SK-N-SH treated with all-trans-retinoic acid at 6 μM for 48 hours (cell line): ENCODE measurements at regions not wholly inside any gene's neighbourhood (a gene's known extent, or its start where the extent isn't known, plus 50 kb on each side); places are given as distances from the start of the nearest gene placed in this dataset.

Source experiments
- ATAC-seq: fragments of 200-7000 bp; cut with Tn5 transposase; 3 replicates; pipeline ENCODE4 v1.9.1; 2020; ENCODE audit warnings: mild to moderate bottlenecking, moderate library complexity
- CREB5 ChIP-seq: fragments of 250-450 bp; sonication (Bioruptor Pico); IDR thresholded peaks from 2 replicates; pipeline ENCODE4 v1.5.1; 2020; ENCODE audit warnings: low read depth, mild to moderate bottlenecking, moderate library complexity
- CSDC2 ChIP-seq: fragments of 250-450 bp; sonication (Bioruptor Pico); IDR thresholded peaks from 2 replicates; pipeline ENCODE4 v1.5.0; 2020; ENCODE audit warnings: mild to moderate bottlenecking, moderate library complexity
- CSRNP3 ChIP-seq: fragments of 250-450 bp; sonication (Bioruptor Pico); IDR thresholded peaks from 2 replicates; pipeline ENCODE4 v1.5.1; 2021; ENCODE audit warnings: mild to moderate bottlenecking, moderate library complexity
- GLIS3 ChIP-seq: fragments of 250-450 bp; sonication (Bioruptor Pico); IDR thresholded peaks from 2 replicates; pipeline ENCODE4 v1.5.0; 2020; ENCODE audit warnings: mild to moderate bottlenecking, moderate library complexity
- ISL1 ChIP-seq: fragments of 250-450 bp; sonication (Bioruptor Pico); IDR thresholded peaks from 2 replicates; pipeline ENCODE4 v2.1.2; 2022; ENCODE audit warnings: mild to moderate bottlenecking, moderate library complexity
- POU6F1 ChIP-seq: fragments of 250-450 bp; sonication (Bioruptor Pico); IDR thresholded peaks from 2 replicates; pipeline ENCODE4 v1.8.0; 2021; ENCODE audit warnings: low read depth, mild to moderate bottlenecking, moderate library complexity, borderline replicate concordance
- PPARA ChIP-seq: fragments of 250-450 bp; sonication (Bioruptor Pico); IDR thresholded peaks from 2 replicates; pipeline ENCODE4 v1.5.0; 2020; ENCODE audit warnings: mild to moderate bottlenecking, borderline replicate concordance
- RARB ChIP-seq: fragments of 250-450 bp; sonication (Bioruptor Pico); IDR thresholded peaks from 2 replicates; pipeline ENCODE4 v1.8.0; 2021; ENCODE audit warnings: mild to moderate bottlenecking, moderate library complexity
- TCF4 ChIP-seq: fragments of 250-450 bp; sonication (Bioruptor Pico); IDR thresholded peaks from 2 replicates; pipeline ENCODE4 v1.8.0; 2021; ENCODE audit warnings: mild to moderate bottlenecking, moderate library complexity, borderline replicate concordance
- TOX ChIP-seq: fragments of 250-450 bp; sonication (Bioruptor Pico); IDR thresholded peaks from 2 replicates; pipeline ENCODE4 v1.8.0; 2021; ENCODE audit warnings: mild to moderate bottlenecking, moderate library complexity, borderline replicate concordance
- TSHZ2 ChIP-seq: fragments of 250-450 bp; sonication (Bioruptor Pico); IDR thresholded peaks from 2 replicates; pipeline ENCODE4 v1.5.0; 2020; ENCODE audit warnings: mild to moderate bottlenecking, moderate library complexity
- ZC3H10 ChIP-seq: fragments of 250-450 bp; sonication (Bioruptor Pico); IDR thresholded peaks from 2 replicates; pipeline ENCODE4 v1.5.1; 2021; ENCODE audit warnings: mild to moderate bottlenecking, moderate library complexity
- ZNF565 ChIP-seq: fragments of 450-650 bp; formaldehyde crosslinking; conservative IDR thresholded peaks from 2 replicates; pipeline ENCODE4 v1.5.0; 2020; ENCODE audit warnings: low read depth, mild to moderate bottlenecking, moderate library complexity
- ZNF8 ChIP-seq: fragments of 450-650 bp; formaldehyde crosslinking; IDR thresholded peaks from 2 replicates; pipeline ENCODE4 v1.5.0; 2020; ENCODE audit warnings: mild to moderate bottlenecking, moderate library complexity
- TF ChIP-seq, protein P1 (sequence below): fragments of 250-450 bp; sonication (Bioruptor Pico); IDR thresholded peaks from 2 replicates; pipeline ENCODE4 v1.8.0; 2020; ENCODE audit warnings: mild to moderate bottlenecking, moderate library complexity, borderline replicate concordance

GRCh38 chr10:33791272-33791660, 456.8 kb upstream of the NRP1 start:
- TF ChIP-seq POU6F1 = no peak
- TF ChIP-seq PPARA (CRISPR knock-in tag) = no peak
- no peak for ATAC-seq

DNA sequence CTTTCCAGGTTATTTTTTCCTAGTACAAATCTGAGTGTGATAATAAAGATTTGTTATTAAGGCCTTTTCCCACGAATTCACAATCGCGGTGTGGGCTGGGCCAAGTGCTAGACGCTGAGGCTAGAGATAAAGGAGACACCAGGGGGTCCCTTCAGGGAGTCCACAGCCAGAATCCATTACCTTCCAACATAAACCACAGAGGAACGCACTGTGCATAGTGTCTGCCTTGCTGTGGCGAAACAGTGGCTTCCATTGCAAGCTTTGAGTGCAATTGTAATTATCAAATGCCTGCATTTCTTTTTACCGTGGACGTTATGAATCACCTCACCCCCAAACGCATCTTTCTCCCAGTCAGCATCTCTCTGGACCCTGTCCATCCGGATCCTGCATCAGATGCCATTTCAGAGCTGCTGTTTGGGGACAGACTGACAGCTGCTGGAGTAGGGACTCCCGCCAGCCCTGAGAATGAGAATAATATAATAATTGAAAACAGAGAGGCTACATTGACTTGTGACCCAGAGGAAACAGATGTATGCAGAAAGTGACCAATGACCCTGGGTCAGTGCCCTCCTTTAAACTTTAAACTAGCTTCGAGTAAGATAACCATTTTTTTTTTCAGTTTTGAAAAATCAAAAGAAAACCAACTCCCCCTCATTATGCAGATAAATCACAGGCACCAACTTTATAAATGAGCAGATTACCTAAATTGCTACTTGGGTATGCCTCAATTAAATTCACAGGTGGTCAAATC, 456.2 kb upstream of the NRP1 start:
- ATAC-seq = no peak; the same call in 1 of the 3 replicates
- TF ChIP-seq TCF4 (CRISPR knock-in tag) = no peak
- TF ChIP-seq CSDC2 (CRISPR knock-in tag) = no peak
- TF ChIP-seq CSRNP3 (CRISPR knock-in tag) = no peak
- TF ChIP-seq ZC3H10 (CRISPR knock-in tag) = no peak
- TF ChIP-seq GLIS3 (CRISPR knock-in tag) = no peak
- TF ChIP-seq ZNF8 = no peak
- TF ChIP-seq, protein P1, sequence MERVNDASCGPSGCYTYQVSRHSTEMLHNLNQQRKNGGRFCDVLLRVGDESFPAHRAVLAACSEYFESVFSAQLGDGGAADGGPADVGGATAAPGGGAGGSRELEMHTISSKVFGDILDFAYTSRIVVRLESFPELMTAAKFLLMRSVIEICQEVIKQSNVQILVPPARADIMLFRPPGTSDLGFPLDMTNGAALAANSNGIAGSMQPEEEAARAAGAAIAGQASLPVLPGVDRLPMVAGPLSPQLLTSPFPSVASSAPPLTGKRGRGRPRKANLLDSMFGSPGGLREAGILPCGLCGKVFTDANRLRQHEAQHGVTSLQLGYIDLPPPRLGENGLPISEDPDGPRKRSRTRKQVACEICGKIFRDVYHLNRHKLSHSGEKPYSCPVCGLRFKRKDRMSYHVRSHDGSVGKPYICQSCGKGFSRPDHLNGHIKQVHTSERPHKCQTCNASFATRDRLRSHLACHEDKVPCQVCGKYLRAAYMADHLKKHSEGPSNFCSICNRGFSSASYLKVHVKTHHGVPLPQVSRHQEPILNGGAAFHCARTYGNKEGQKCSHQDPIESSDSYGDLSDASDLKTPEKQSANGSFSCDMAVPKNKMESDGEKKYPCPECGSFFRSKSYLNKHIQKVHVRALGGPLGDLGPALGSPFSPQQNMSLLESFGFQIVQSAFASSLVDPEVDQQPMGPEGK = no peak
- no peak for TF ChIP-seq CREB5 (CRISPR knock-in tag)
- no peak for TF ChIP-seq TOX (CRISPR knock-in tag)

GRCh38 chr10:33783557-33783956, 449.1 kb upstream of the NRP1 start:
- TF ChIP-seq, protein P1 = no peak
- TF ChIP-seq POU6F1 (no peak), CSRNP3 (CRISPR knock-in tag) (no peak), CSDC2 (CRISPR knock-in tag) (no peak), ISL1 (CRISPR knock-in tag) (no peak), ZC3H10 (CRISPR knock-in tag) (no peak), RARB (no peak)
- ATAC-seq = no peak

DNA sequence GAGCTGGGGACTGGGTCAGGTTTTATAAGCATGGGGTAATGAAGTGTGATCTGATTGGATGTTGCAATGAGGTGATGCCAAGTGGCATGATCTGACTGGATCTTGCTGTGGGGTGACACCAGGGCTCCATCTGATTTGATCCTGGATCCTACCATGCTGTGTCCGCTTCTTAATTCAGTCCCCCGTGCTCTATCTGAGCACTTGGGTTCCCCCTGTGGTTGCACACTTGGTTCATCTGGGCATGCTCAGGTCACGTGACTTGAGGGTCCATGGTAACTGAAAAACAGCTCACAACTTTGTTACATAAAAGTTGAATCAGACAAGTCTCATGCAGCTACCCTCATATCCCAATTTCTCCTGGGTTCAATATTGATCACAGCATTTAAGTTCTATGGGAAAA, 448.6 kb upstream of the NRP1 start:
- no peak for ATAC-seq
- TF ChIP-seq CSRNP3 (CRISPR knock-in tag) (no peak), GLIS3 (CRISPR knock-in tag) (no peak), TCF4 (CRISPR knock-in tag) (no peak), ISL1 (CRISPR knock-in tag) (no peak), ZNF565 (CRISPR knock-in tag) (no peak), TSHZ2 (CRISPR knock-in tag) (no peak), CSDC2 (CRISPR knock-in tag) (no peak)
- TF ChIP-seq, protein P1 = no peak
